SK-N-MC (cell line): ENCODE measurements at regions not wholly inside any gene's neighbourhood (a gene's known extent, or its start where the extent isn't known, plus 50 kb on each side); places are given as distances from the start of the nearest gene placed in this dataset.

Experiments used
- DNase-seq: peaks from one replicate; pipeline ENCODE4 v3.0.0-alpha.2; 2011; ENCODE audit warnings: low read depth, low spot score
- H3K27ac ChIP-seq: fragments of 200-600 bp; sonication (generic); 2 replicates; pipeline ENCODE4 v1.5.1; 2016; ENCODE audit warnings: mixed run types
- H3K36me3 ChIP-seq: fragments of 200-600 bp; sonication (generic); 2 replicates; pipeline ENCODE4 v1.6.1; 2017; ENCODE audit warnings: antibody characterized with exemption, low read length, mixed read lengths; ENCODE audit not compliant: insufficient read depth
- H3K4me3 ChIP-seq: fragments of 200-600 bp; sonication (generic); 2 replicates; pipeline ENCODE4 v1.5.1; 2016
- H3K9ac ChIP-seq: fragments of 200-600 bp; sonication (generic); 2 replicates; pipeline ENCODE4 v1.8.0; 2017; ENCODE audit warnings: mixed run types, mixed read lengths; ENCODE audit not compliant: insufficient read length
- H3K9me3 ChIP-seq: fragments of 200-600 bp; sonication (generic); 2 replicates; pipeline ENCODE4 v1.6.1; 2017; ENCODE audit warnings: low read depth, mild to moderate bottlenecking, antibody characterized with exemption, low read length, moderate library complexity, mixed read lengths
- EZH2 ChIP-seq: fragments of 200-600 bp; sonication (generic); IDR thresholded peaks from one replicate; pipeline ENCODE4 v1.6.1; 2017; ENCODE audit warnings: antibody characterized with exemption
- FOXP2 ChIP-seq: optimal IDR thresholded peaks from 2 replicates; pipeline ENCODE3; 2011; ENCODE audit warnings: mild to moderate bottlenecking, moderate library complexity; ENCODE audit not compliant: insufficient read depth; ENCODE audit errors: extremely low read length, control extremely low read depth
- POLR2AphosphoS5 ChIP-seq: IDR thresholded peaks from 2 replicates; pipeline ENCODE4 v1.6.1; 2012; ENCODE audit warnings: mild to moderate bottlenecking, low read depth, low read length, borderline replicate concordance

GRCh38 chr6:104349191-104349590, 510.5 kb downstream of the HACE1 start:
- Histone ChIP-seq H3K36me3 (peaks cover 58% of the 10 kb centered on the region), H3K4me3 (no peak overlapping the region), H3K9me3 (no peaks in the 10 kb centered on the region; the same call in 1 of the 2 replicates), H3K9ac (no peak overlapping the region), H3K27ac (no peak overlapping the region)
- no peak for DNase-seq
- TF ChIP-seq POLR2AphosphoS5 = no peak
- no peak for TF ChIP-seq FOXP2
- TF ChIP-seq EZH2 = no peak

GRCh38 chr6:104344223-104344622, 515.5 kb downstream of the HACE1 start:
- no peak for TF ChIP-seq FOXP2
- no peak for TF ChIP-seq POLR2AphosphoS5
- no peak for TF ChIP-seq EZH2
- peaks cover 4% of the 10 kb centered on the region; the same call in 1 of the 2 replicates for H3K9me3 ChIP-seq
- H3K9ac ChIP-seq = no peak overlapping the region
- no peak overlapping the region for H3K4me3 ChIP-seq
- H3K36me3 ChIP-seq = peaks cover 62% of the 10 kb centered on the region
- no peak for DNase-seq
- H3K27ac ChIP-seq = no peak overlapping the region

- Histone ChIP-seq H3K4me3 (no peak overlapping the region), H3K27ac (peak overlapping the region; percentile 69), H3K36me3 (peaks cover 86% of the 10 kb centered on the region), H3K9me3 (no peaks in the 10 kb centered on the region), H3K9ac (no peak overlapping the region)
- no peak for TF ChIP-seq EZH2
- no peak for TF ChIP-seq FOXP2
- TF ChIP-seq POLR2AphosphoS5 = no peak
- no peak for DNase-seq
These were observed 527.4 kb downstream of the HACE1 start for GRCh38 chr6:104332364-104332763.

GRCh38 chr6:104326173-104327001, 533.3 kb downstream of the HACE1 start:
- H3K36me3 ChIP-seq = peaks cover 54% of the 10 kb centered on the region
- DNase-seq = no peak
- H3K9me3 ChIP-seq = no peaks in the 10 kb centered on the region
- H3K27ac ChIP-seq = peak overlapping the region; percentile 92
- TF ChIP-seq FOXP2 (no peak), EZH2 (no peak), POLR2AphosphoS5 (no peak)
- peak overlapping the region; percentile 53 for H3K4me3 ChIP-seq
- peak overlapping the region; percentile 44 for H3K9ac ChIP-seq

GRCh38 chr6:104325341-104326172, 534.2 kb downstream of the HACE1 start:
- peak; percentile 95 for DNase-seq
- Histone ChIP-seq H3K9me3 (no peaks in the 10 kb centered on the region), H3K4me3 (peak overlapping the region; percentile 53), H3K27ac (peak overlapping the region; percentile 92), H3K36me3 (peaks cover 56% of the 10 kb centered on the region), H3K9ac (peak overlapping the region; percentile 44)
- TF ChIP-seq POLR2AphosphoS5 (peak; percentile 16; the same call in 1 of the 2 replicates), EZH2 (no peak)

GRCh38 chr6:104324301-104324700, 535.4 kb downstream of the HACE1 start:
- Histone ChIP-seq H3K36me3 (peaks cover 49% of the 10 kb centered on the region), H3K4me3 (no peak overlapping the region), H3K9me3 (no peaks in the 10 kb centered on the region), H3K27ac (peak overlapping the region; percentile 92; the same call in 1 of the 2 replicates), H3K9ac (no peak overlapping the region)
- TF ChIP-seq POLR2AphosphoS5 = no peak
- TF ChIP-seq FOXP2 = no peak
- no peak for TF ChIP-seq EZH2
- DNase-seq = no peak

- H3K36me3 ChIP-seq = peaks cover 35% of the 10 kb centered on the region
- H3K4me3 ChIP-seq = no peak overlapping the region
- peak overlapping the region; percentile 69 for H3K27ac ChIP-seq
- DNase-seq = no peak
- peak overlapping the region; percentile 5 for H3K9ac ChIP-seq
- TF ChIP-seq POLR2AphosphoS5 (no peak), EZH2 (no peak), FOXP2 (no peak)
- H3K9me3 ChIP-seq = no peaks in the 10 kb centered on the region
These were observed 536.9 kb downstream of the HACE1 start for GRCh38 chr6:104322841-104323240.

GRCh38 chr6:104321301-104321700, 538.4 kb downstream of the HACE1 start:
- TF ChIP-seq POLR2AphosphoS5 (no peak), FOXP2 (no peak), EZH2 (no peak)
- Histone ChIP-seq H3K27ac (no peak overlapping the region), H3K4me3 (no peak overlapping the region), H3K36me3 (peaks cover 27% of the 10 kb centered on the region), H3K9ac (no peak overlapping the region), H3K9me3 (no peaks in the 10 kb centered on the region)
- DNase-seq = no peak
